GM21825 (cell line): ENCODE measurements at regions not wholly inside any gene's neighbourhood (a gene's known extent, or its start where the extent isn't known, plus 50 kb on each side); places are given as distances from the start of the nearest gene placed in this dataset.

Experiments
- ATAC-seq: cut with Tn5 transposase; IDR thresholded peaks from one replicate; pipeline ENCODE4 v1.9.1; 2021; ENCODE audit warnings: mild to moderate bottlenecking, moderate library complexity; ENCODE audit not compliant: unreplicated experiment

- ATAC-seq, result no peak
Measured at GRCh38 chr6:119484598-119484997, 135.0 kb upstream of the MAN1A1 start.

DNA sequence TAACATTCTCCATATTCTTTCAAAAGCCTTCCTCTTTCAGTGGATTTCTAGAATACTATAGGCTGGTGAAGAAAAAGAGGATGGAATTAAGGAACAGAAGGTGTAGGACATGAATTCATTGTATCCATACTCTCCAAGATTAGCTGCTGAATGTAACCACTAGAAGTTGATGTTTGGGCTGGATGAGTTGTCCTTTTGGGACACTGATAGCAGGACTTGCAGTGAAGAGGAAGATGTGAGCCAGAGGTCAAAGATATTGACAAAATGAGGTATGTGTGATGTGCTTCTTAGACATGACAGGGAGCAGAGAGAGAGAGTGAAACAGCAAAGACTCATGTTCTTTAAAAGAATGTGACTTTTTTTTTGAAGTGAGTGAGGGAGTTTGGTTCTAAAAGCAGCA lies 134.3 kb upstream of the MAN1A1 start:
- ATAC-seq, result no peak

GRCh38 chr6:119482850-119483285 lies 133.3 kb upstream of the MAN1A1 start:
- no peak for ATAC-seq

DNA sequence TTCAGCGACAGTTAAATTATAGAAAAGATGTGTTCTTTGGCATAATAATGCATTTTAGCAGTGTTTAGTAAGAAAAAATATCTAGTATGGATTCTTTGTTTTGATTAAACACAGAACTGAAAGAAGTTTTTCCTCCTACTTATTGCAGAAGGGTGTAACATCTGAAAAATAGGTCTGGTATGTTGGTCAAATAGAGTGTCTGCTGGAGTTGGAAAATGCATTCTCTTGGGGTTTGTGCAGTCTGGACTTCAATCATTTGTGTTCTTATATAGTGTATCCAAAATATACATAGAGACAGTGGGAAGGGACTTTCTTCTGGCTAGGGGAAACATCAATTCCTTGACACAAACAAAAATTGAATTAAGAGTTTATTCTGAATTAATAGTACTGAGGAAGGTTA lies 132.4 kb upstream of the MAN1A1 start:
- ATAC-seq, result no peak

GRCh38 chr6:119480961-119481497 lies 131.5 kb upstream of the MAN1A1 start:
- no peak for ATAC-seq

- ATAC-seq, result no peak
Measured at GRCh38 chr6:119479860-119480655, 130.5 kb upstream of the MAN1A1 start.

- peak; percentile 92 for ATAC-seq
Measured at GRCh38 chr6:119476554-119476953, 127.0 kb upstream of the MAN1A1 start.

GRCh38 chr6:119476024-119476423 lies 126.5 kb upstream of the MAN1A1 start:
- no peak for ATAC-seq

- no peak for ATAC-seq
Measured at GRCh38 chr6:119470893-119471542, 121.5 kb upstream of the MAN1A1 start.

- ATAC-seq, result no peak
Measured at GRCh38 chr6:119467488-119468081, 118.0 kb upstream of the MAN1A1 start.

GRCh38 chr6:119466226-119466625 lies 116.7 kb upstream of the MAN1A1 start:
- no peak for ATAC-seq

DNA sequence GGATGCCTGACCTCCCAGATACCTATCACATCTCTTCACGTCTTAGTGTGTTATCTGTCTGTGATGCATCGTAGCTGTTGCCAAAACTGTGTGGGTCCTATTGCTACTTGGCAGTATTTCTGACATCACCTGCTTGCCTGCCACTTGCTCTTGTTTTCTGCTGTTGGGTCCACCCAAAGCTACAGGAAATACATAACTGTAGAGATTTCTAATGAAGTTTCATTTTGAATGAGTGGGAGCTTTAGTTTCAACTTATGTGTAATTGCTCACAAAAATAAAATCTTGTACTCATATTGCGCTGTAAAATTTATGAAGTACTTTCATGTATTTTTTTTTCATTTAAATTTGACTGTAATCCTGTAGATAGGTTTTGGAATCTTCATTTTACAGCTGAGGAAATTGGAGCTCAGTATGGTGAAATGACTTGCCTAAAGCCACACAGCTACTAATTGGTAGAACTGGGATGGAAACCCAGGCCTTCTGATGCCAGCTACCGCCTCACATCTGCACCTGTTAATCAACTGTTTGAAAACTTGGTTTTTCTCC lies 113.6 kb upstream of the MAN1A1 start:
- ATAC-seq, result peak; percentile 74

- no peak for ATAC-seq
Measured at GRCh38 chr6:119461187-119461586, 111.6 kb upstream of the MAN1A1 start.

DNA sequence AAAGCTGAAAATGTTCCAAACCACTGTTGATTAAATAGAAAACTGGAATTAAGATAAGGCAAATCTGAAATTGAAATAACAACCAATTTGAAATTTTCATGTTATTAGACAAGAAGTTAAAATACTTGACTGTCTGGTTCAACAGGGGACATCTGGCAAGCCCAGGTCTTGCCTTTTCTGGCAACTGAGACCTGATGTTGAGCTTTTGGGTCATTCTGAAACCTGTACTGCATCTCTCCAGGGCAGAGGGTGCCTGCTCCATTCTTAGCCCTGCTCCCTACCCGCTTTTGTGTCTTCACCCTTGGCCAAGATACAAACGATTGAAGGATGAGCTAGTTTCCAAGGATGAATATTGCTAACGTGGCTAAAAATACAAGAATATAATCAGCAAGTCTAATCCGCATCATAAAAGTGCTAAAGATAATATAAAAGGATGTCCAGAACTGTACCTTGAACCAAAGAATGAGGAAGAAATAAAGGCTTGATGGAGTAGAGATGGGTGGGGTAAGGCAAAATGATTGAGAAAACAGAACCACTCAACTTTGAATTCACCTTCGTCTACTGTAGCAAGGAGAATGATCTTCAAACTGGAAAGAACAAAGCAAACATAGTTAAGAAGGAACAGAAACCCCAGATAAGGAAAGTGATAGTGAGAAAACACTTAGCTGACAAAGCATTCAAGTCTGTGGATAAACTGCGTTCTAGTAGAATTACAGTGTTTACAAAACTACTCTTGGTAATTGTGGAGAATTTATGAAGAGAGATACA lies 109.8 kb upstream of the MAN1A1 start:
- peak; percentile 72 for ATAC-seq

- no peak for ATAC-seq
Measured at GRCh38 chr6:119454714-119455113, 105.2 kb upstream of the MAN1A1 start.

DNA sequence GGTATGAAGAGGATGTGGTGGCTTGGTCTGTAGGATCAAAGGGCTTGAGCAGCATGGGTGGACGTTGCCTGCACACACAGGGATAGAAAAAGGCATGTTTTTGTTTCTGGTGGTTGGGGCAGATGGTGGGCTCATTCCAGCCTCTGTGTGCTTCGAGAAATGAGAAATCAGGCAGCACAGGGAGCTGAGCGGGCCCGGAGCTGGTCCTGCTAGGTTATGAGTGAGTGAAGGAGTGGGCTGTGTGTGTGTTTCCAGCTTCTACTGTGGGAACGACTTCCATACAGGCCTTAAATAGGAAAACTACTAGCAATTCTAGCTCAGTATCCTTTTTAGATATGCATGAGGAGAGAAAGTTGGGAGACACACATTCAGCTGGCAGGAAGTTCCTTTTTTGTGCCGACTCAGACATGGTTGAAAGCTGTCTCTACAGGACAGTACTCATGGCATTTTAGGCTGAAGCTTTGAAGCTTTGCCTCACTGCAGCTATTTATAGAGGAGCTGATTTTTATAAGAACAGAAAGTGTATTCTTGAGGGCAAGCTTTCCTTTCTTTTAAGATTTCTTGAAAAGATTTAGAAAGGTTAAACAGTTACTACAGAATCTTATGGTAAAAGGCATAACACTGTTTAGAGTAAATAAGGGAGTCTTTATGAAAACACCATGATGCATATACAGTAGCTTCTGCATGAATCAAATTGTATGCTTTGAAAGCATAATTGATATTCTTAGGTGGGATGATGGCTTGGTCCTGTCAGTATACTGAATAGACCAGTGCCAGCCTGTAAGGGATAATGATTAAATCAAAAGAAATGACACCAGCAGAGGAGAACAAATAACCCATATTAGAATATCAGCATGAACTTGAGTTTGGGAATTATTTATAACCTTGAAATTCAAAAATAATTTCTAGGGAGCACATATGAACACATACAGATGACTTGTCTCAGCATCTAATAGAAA lies 104.0 kb upstream of the MAN1A1 start:
- ATAC-seq, result no peak

- ATAC-seq, result no peak
Measured at GRCh38 chr6:119449331-119450156, 100.0 kb upstream of the MAN1A1 start.

- no peak for ATAC-seq
Measured at GRCh38 chr6:119447921-119448320, 98.4 kb upstream of the MAN1A1 start.

DNA sequence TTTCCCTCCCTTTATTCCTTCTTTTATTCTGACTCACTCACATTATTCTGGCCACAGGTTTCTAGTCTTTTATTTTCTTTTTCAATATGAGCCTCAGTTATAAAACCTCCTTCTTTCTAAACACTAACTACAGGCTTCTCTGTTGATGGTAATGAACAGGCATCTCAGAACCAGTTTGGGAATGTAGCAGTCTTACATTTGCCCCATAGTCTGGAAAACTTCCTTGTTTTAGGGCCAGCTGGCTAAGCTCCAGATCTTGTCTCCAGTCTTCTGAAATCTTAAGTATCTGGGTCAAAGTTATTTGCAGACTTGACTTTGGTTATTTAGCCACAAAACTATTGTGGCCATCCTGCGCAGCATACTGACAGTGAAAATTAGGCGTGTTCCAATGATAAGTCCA lies 97.0 kb upstream of the MAN1A1 start:
- ATAC-seq, result no peak
